ENCODE measurements at regions not wholly inside any gene's neighbourhood (a gene's known extent, or its start where the extent isn't known, plus 50 kb on each side); places are given as distances from the start of the nearest gene placed in this dataset.

- no peak for TF ChIP-seq CTCF (IDR thresholded peaks at IDR 0.05; ENCODE audit: insufficient read depth, low read length)
- TF ChIP-seq POLR2AphosphoS5 (IDR thresholded peaks at IDR 0.05; ENCODE audit: low read depth), result no peak
Observed at GRCh38 chr6:80946402-80946801, 806.1 kb downstream of the TENT5A start.

Measured in HL-60 (cell line).